ENCODE measurements at regions not wholly inside any gene's neighbourhood (a gene's known extent, or its start where the extent isn't known, plus 50 kb on each side); places are given as distances from the start of the nearest gene placed in this dataset.
"Not testable (repeated sequence)": the region's sequence is repeated elsewhere in the genome, so short reads cannot be mapped to it uniquely, and the experiment has no call there.

DNA sequence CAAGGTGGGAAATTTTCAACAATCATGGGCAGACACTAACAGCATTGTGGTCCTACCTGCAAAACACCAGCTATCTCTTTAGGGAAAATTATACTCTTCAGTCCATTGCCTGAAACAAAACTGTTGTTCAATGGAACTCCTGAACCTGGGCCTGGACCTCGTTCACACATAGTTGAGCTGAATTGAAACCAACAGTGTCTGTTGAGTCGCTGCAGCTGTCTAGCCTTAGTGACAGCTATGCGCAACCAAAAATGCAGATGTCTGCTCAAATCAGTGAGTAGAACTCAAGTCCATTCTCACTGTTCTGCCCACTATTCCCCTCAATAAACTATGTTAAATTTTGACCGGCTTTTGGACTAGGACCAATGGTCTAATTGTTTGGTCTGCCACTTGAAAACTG, 286.2 kb downstream of the TFAP2A start:
- DNase-seq (ENCODE audit: low read depth, low spot score): no peak

DNA sequence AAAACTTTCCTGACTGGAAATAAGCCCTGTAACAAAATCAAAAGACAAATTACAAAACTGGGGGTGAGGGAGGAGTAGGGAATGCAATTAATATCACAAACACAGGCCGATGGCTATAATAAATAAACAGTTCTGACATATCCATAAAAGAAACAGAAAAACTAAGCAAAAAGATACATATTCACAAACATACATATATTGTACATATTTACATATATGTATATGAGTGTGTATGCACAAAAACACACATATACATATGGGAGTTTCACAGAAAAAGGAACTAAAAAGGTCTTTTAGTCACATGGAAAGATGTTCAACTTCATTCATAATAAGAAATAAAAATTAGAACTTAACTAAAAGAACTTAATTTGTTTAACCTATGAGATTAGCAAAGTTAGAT, 292.7 kb downstream of the TFAP2A start:
- DNase-seq (ENCODE audit: low read depth, low spot score): no peak

DNA sequence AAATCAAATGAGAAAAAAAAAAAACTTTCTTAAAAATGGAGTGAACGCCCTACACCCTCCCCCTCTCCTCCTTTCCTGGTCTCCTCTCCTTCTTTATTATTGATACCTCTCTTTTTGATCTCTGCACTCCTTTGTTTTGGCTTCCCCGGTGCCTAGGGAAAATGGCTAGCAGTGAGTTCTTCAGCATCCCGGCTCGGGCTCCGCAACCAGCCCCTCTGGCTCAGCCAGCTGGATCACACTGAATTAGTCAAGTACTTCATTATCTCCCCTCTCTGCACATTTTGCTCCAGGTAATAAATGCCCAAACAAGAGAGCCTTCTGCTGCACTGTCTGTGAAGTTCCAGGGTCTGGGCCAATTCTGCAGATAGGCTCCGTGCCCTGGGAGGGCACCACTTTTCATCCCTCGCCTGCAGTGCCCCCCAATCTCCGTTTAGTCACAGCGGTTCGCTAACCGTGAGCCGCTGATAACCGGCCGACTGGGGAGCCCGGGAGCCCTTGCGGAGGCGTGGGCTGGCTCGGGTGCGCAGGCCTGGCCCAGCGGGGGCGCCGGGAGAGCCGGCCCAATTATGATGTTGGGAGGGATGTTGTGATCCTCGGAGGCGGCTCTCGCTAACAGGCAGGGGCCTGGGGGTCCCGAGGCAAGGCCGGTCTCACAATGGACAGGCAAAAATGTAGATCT, 301.9 kb downstream of the TFAP2A start:
- DNase-seq (ENCODE audit: low read depth, low spot score): peak; percentile 24

GRCh38 chr6:10111975-10112374, 302.9 kb downstream of the TFAP2A start:
- DNase-seq (ENCODE audit: low read depth, low spot score): no peak

DNA sequence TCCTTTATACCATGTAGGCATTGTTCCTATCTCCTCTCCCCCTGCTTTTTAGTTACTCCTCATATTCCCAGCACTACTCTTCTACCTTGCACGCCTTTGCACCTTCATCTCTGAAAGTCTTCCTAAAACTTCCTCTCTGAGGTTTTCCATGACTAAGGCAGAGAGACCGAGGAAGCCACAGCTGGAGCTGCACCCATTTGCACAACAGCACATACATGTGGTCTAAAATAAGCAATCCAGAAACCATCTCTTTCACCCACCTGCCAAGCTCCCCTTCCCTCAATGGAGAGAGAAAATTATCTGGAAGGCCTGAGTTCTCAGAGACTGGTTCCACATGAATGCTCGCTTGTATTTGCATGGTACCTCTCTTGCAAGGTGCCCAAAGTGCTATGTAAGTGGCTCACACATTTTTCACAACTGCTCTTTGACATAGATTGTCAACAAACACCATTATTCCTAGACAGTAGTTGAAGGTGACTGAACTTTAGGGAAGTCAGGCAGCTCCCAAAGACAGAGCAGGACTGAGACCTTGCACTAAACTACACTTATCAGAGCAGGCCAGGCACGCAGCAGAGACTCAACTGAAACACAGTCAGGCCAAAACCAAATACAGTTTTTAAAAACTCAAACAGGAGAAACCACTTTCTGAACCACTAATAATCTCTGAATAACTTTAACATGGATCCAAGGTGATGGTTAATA, 313.2 kb downstream of the TFAP2A start:
- DNase-seq (ENCODE audit: low read depth, low spot score): no peak

DNA sequence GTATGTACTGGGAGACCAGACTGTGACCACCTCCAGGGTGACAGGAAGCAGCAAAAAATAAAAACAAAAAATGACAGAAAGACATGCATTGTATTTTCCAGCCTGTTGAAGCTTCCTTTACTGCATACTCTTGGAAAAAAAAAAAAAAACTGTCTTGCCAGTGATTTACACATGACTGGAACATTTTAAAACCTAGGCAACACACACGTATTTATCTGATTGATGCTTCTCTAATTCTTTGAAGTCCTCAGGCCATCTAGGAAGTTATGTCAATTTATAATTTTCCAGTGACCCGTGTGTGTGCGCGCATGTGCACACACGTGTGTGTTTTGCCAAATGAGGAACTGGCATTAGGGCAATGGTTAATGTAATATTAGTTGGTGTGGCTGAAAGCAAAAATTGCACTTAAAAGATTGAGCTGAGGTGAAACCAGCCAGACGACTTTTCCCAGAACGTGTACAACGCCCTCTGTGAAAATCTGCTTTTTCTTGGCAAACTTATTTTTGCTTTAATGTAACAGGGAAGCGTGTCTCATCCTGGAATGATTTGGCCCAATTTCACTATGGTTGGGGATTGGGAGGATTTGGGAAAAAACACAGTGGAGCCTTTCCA, 315.2 kb downstream of the TFAP2A start:
- no peak for DNase-seq (ENCODE audit: low read depth, low spot score)

DNA sequence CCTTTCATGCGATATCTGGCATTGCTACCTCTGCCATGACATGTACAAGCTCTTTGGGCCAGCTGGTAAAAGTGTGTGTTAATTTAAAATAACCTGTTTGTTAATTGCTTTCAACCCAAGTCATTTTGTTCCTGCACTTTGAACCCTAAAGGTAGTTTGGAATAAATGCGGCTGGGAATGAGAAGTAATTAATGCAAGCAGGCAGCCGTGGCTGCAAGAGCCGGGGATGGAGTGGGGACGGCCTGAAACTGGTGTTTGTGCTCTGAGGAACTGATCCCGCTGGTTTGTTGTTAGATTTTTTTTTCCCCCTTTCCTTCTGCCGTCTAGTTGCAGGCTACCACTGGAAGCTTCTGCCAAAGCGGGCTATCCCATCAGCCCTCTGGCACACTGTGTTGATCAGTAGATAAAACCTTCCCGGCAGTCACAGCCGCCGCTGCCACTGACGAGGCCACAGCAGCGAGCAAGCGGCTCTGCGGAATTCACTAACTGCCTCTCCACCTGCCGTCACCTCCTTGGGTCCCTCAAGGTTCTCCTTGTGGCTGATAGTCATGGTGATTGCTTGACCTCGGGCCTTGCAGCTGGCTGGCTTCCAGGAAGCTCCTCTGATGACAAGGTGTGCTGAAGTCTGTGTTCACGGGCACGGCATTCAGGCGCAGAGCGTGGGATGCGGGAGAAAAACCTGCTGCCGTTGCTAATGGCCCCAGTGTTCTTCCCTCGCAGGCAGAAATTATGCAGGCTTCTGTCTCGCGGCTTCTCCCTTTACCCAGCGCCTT, 315.9 kb downstream of the TFAP2A start:
- peak; percentile 11 for DNase-seq (ENCODE audit: low read depth, low spot score)

DNA sequence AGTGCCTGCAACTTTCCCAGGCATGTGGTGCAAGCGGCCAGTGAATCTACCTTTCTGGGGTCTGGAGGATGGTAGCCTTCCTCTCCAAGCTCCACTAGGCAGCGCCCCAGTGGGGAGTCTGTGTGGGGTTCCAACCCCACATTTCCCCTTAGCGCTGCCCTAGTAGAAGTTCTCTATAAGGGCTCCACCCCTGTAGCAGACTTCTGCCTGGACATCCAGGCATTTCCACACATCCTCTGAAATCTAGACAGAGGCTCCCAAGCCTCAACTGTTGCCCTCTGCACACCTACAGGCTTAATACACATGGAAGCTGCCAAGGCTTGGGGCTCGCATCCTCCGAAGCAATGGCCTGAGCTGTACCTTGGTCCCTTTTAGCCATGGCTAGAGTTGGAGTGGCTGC, 321.6 kb downstream of the TFAP2A start:
- no peak for DNase-seq (ENCODE audit: low read depth, low spot score)

GRCh38 chr6:10084111-10084986, 330.5 kb downstream of the TFAP2A start:
- no peak for DNase-seq (ENCODE audit: low read depth, low spot score)

- no peak for DNase-seq (ENCODE audit: low read depth, low spot score)
Measured at GRCh38 chr6:10082385-10082784, 332.5 kb downstream of the TFAP2A start.

DNA sequence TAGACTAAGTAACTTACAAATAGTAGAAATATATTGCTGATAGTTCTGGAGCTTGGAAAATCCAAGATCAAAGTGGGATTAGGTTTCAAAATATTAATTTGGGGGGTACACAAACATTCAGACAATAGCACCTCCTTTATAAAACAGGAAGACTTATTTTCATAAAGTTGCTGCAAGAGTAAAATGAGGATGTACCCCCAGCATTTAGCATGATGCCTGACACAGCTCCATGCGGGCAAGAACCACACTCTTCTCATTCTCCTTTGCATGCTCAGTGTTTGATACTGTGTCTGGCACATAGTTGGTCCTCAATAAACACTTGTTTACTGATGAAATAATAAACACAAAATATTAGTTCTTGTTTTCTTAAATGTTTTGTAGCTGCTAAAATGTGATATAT, 332.9 kb downstream of the TFAP2A start:
- DNase-seq (ENCODE audit: low read depth, low spot score): no peak

DNA sequence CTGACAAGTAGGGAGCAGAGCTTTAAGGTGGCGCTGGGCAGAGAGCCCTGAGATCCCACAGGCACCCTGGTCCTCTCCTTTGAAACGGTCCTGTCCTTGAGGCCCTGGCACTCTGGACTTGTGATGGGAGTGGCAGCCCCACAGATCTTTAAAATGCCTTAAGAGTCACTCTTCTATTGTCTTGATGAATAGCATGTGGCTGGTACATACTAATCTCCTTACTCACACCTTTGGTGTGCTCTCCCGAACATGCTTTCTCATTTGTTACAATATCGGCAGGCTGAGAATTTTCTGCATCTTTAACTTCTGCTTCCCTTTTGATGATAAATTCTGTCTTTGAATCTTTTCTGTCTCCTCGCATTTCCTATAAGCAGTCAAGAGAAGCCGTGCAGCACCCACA, 333.8 kb downstream of the TFAP2A start:
- peak; percentile 27 for DNase-seq (ENCODE audit: low read depth, low spot score)

DNA sequence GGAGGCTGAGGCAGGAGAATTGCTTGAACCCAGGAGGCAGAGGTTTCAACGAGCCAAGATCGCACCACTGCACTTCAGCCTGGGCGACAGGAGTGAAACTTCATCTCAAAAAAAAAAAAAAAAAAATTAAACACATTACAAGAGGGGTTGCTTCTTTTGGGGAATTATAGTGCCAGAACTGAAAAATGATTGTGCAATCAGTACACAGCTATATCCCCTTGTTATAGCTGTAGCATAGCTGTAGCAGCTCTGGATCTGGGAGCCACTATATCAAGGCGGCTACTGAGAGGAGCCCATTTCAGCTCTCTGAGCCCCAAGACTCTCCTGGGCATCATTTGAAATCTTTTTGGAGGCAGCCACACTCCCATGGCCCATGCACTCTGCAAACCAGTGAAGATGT, 334.3 kb downstream of the TFAP2A start:
- no peak for DNase-seq (ENCODE audit: low read depth, low spot score)

DNA sequence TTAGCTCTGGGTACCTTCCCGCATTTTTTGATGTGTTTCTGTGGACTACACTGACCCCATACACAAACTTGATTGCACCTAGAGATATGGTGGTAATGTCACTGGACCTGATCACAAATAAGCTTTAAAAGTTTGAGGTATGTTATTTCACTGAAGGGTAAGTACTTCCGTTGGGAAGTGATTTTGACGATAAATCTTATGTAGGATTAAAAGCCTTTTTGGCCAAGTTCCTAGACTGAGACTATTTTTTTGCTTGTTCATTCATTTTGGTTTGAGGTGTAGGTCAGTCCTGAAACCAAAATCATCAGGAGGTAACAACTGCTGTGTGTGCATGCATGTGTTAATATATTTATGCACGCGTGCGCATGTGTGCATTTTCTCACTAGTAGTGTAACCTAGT, 336.3 kb downstream of the TFAP2A start:
- DNase-seq (ENCODE audit: low read depth, low spot score): no peak

GRCh38 chr6:10074726-10075125, 340.1 kb downstream of the TFAP2A start:
- DNase-seq (ENCODE audit: low read depth, low spot score): not testable (repeated sequence)

DNA sequence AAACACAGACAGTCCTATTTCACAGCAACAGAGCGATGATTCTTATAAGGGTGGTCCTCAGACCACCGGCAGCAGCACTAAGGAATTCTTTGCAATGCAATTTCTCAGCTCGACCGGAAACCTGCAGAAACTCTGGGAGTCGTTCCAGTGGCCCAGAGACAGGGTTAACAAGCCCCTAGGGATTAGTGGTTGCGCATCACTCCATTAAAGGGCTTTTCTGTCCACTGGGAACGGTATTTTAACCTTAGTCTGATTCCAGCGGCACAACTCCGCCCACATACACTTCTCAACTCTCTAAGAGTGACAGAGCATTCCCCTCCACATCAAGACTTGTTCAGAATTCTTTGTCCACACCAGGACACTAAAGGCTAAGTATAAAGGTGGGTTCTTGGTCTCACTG, 341.5 kb downstream of the TFAP2A start:
- DNase-seq (ENCODE audit: low read depth, low spot score): peak; percentile 4

DNA sequence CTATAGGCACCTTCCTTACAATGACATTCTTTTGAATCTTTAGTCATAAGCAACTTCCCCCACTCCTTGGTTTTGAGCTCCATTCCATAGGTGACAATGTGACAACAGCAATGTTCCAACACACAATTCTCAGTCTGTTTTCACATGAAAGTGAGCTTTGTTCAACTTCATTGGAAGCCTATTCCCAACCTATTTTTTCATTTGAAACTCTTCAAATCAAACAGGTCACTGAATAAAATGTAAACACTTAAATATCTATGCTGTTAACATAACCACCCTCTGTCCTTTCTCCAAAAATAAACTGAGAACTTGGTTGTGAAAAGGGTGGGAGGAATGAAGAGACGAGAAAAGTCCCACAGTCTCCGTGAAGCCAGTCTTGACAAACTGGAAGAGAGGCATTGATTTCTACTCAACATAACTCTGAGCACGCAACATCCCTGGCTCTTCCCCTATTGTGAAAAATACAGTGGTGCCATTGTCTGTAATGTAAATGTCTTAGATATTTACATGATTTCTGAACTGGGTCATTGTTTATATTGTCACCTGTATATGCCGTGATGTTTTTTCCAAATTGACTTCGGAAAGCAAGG, 343.1 kb downstream of the TFAP2A start:
- DNase-seq (ENCODE audit: low read depth, low spot score): no peak

DNA sequence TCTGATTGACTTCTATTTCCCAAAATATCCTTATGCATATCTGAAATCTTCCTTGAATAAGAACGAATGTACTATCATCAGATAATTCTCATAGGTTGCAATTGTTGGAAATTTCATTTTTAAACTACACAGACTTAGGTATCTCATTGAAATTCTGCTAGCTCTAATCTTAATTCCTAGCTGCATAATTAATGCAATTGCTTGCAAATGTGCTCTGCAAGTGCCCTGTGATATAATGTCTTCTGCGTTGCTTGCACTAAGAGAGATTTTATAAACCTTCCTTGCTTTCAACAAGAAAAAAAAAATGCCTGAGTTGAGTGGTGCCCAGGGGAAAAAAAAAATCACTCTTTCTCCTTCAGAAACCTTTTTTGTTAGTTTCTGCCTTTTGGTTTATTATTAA, 354.9 kb downstream of the TFAP2A start:
- no peak for DNase-seq (ENCODE audit: low read depth, low spot score)

GRCh38 chr6:10054672-10055071, 360.2 kb downstream of the TFAP2A start:
- no peak for DNase-seq (ENCODE audit: low read depth, low spot score)

GRCh38 chr6:10051283-10051682, 363.6 kb downstream of the TFAP2A start:
- no peak for DNase-seq (ENCODE audit: low read depth, low spot score)

Measured in astrocyte of the hippocampus (primary cell).